Urinary bladder (tissue), 3 donors: ENCODE measurements at regions not wholly inside any gene's neighbourhood (a gene's known extent, or its start where the extent isn't known, plus 50 kb on each side); places are given as distances from the start of the nearest gene placed in this dataset.
"Not testable (repeated sequence)": the region's sequence is repeated elsewhere in the genome, so short reads cannot be mapped to it uniquely, and the experiment has no call there.

ENCODE experiments used
- DNase-seq: peaks from one replicate; pipeline ENCODE4 v3.0.0-alpha.2; 2015; ENCODE audit errors: extremely low spot score
- H3K27ac ChIP-seq: one replicate; pipeline ENCODE4 v1.5.1; 2013; ENCODE audit warnings: low read depth, mild to moderate bottlenecking, moderate library complexity
- H3K36me3 ChIP-seq: one replicate; pipeline ENCODE4 v1.6.1; 2013; ENCODE audit warnings: mild to moderate bottlenecking, moderate library complexity; ENCODE audit not compliant: insufficient read depth
- H3K4me1 ChIP-seq: one replicate; pipeline ENCODE4 v1.6.1; 2013; ENCODE audit warnings: mild to moderate bottlenecking, moderate library complexity; ENCODE audit not compliant: insufficient read depth
- H3K4me3 ChIP-seq: one replicate; pipeline ENCODE4 v1.5.1; 2013; ENCODE audit warnings: low read depth, low read length
- WGBS: extraction: QIAGEN DNeasy Blood & Tissue Kit; methylation state at CpG from one replicate; pipeline ENCODE4 v1.1.7; 2013; 5-methylcytosine and 5-hydroxymethylcytosine counted together
- donor health status: healthy with polysubstance abuse.
- donor health status: healthy.

DNA sequence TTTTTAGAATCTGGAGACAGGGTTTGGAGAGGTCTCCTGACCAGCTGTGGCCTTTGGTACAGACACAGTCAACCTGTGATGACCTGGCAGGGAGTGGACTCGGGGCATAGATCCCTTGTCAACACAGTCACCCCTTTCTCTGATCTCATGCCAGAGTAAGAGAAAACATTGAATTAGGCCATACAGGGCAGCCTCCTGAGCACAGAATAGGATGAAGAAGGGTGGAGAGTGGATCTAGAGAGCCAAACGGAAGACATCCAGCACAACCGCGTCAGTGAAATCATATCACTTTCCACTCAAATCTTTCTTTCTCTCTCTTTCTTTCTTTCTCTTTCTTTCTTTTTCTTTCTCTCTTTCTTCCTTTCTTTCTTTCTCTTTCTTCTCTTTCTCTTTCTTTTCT is 145.9 kb upstream of the TBX3 start:
- H3K27ac ChIP-seq: no peak overlapping the region
- no peak overlapping the region for H3K4me3 ChIP-seq
- DNase-seq: no peak
- no peaks in the 10 kb centered on the region for H3K4me1 ChIP-seq
- no peaks in the 10 kb centered on the region for H3K36me3 ChIP-seq
- WGBS: 90% methylated on average over 4 of the region's 4 CpGs

GRCh38 chr12:114829244-114829643 is 145.3 kb upstream of the TBX3 start:
- not testable (repeated sequence) for DNase-seq, H3K4me3 ChIP-seq, H3K36me3 ChIP-seq, H3K4me1 ChIP-seq, H3K27ac ChIP-seq

DNA sequence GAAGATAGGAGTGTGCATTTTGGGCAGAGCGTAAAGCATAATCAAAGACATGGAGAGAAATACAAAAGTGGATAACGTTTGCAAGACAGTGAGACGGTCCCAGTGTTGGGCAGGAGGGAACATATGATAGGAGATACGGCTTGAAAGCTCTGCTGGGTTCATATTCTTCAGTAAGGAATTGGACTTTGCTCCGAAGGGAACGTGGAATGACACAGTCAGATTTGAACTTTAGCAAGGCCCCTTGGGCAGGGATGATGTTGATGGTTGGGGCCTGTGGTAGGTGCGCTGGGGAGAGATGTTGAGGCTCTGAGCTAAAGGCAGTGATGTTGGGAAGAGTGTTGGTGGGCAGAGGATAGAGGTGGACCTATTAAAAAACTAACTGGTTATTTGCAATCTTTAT is 143.5 kb upstream of the TBX3 start:
- H3K4me1 ChIP-seq: no peaks in the 10 kb centered on the region
- H3K36me3 ChIP-seq: no peaks in the 10 kb centered on the region
- H3K4me3 ChIP-seq: no peak overlapping the region
- WGBS: 97% methylated on average over 7 of the region's 7 CpGs
- no peak for DNase-seq
- H3K27ac ChIP-seq: no peak overlapping the region

DNA sequence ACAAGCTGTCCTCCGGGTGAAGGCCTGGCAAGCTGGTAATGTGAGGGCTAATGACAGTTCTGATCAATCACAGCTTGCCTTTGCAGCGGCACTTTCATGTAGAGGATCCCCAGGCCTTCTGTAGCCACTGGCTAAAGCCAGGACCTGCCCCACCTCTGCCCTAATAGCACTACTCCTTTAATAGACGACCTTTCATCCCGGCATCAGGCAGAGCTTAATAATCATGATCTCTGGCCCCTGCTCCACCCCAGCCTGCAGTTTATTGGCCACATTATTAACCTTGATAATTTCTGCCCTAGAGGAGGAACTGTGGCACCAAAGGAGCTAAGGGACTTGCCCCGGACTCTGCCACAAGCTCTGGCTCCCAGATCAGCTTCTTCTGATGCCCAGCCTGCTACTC is 142.3 kb upstream of the TBX3 start:
- no peak for DNase-seq
- Histone ChIP-seq H3K36me3 (no peaks in the 10 kb centered on the region), H3K4me1 (no peaks in the 10 kb centered on the region), H3K27ac (no peak overlapping the region), H3K4me3 (no peak overlapping the region)
- WGBS: 73% methylated on average over 5 of the region's 5 CpGs

GRCh38 chr12:114823724-114824123 is 139.7 kb upstream of the TBX3 start:
- Histone ChIP-seq H3K36me3 (no peaks in the 10 kb centered on the region), H3K4me1 (no peaks in the 10 kb centered on the region), H3K27ac (no peak overlapping the region), H3K4me3 (no peak overlapping the region)
- 65% methylated on average over 8 of the region's 8 CpGs for WGBS
- DNase-seq: no peak

DNA sequence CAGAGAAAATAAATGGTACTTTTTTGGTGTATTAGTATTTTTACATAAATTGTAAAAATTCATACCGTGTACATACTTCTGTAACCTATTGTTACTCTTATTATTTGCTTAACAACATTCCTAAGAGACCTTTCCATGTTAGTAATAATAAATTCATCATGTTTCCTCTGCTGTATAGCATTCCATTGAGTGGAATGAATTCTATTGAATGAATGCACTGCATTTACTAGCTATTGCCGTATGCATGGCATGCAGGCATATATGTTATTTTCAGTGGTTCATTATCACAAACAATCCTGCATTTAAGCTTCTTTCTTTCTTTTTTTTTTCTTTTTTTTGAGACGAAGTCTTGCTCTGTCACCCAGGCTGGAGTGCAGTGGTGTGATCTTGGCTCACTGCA is 137.6 kb upstream of the TBX3 start:
- WGBS: 84% methylated on average over 3 of the region's 3 CpGs
- Histone ChIP-seq H3K27ac (no peak overlapping the region), H3K4me3 (no peak overlapping the region), H3K4me1 (no peaks in the 10 kb centered on the region), H3K36me3 (no peaks in the 10 kb centered on the region)
- no peak for DNase-seq

DNA sequence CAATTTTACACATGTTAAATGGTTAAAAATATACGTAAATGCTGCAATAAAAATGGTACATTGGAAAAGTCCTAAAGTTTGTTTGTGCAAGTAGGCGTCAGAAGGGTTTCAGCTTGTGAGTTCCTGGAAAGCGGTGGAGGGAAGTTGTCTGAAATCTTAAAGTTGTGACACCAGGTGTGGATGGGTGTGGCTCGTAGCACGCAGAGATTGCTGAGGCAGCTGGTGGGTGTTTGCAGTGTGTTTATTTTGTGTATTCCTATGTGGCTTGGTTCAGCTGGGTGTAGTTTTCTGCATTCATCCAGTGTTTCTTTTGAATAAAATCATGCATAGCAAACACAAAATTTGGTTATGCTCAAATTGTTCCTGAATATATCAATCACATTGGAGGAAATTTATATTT is 136.8 kb upstream of the TBX3 start:
- H3K4me3 ChIP-seq: no peak overlapping the region
- DNase-seq: no peak
- WGBS: 58% methylated on average over 5 of the region's 5 CpGs

GRCh38 chr12:114817571-114818425 is 133.8 kb upstream of the TBX3 start:
- Histone ChIP-seq H3K27ac (no peak overlapping the region), H3K4me3 (no peak overlapping the region), H3K4me1 (no peaks in the 10 kb centered on the region), H3K36me3 (no peaks in the 10 kb centered on the region)
- WGBS: 81% methylated on average over 28 of the region's 28 CpGs
- no peak for DNase-seq

More for the DNA sequence above, 136.8 kb upstream of the TBX3 start:
- H3K36me3 ChIP-seq: no peaks in the 10 kb centered on the region
- no peak overlapping the region for H3K27ac ChIP-seq
- no peaks in the 10 kb centered on the region for H3K4me1 ChIP-seq

- no peak for DNase-seq
- no peak overlapping the region for H3K4me3 ChIP-seq
- 90% methylated on average over 10 of the region's 10 CpGs for WGBS
- H3K36me3 ChIP-seq: no peaks in the 10 kb centered on the region
- no peak overlapping the region for H3K27ac ChIP-seq
- H3K4me1 ChIP-seq: no peaks in the 10 kb centered on the region
These were observed 131.2 kb upstream of the TBX3 start for GRCh38 chr12:114815026-114815795.

DNA sequence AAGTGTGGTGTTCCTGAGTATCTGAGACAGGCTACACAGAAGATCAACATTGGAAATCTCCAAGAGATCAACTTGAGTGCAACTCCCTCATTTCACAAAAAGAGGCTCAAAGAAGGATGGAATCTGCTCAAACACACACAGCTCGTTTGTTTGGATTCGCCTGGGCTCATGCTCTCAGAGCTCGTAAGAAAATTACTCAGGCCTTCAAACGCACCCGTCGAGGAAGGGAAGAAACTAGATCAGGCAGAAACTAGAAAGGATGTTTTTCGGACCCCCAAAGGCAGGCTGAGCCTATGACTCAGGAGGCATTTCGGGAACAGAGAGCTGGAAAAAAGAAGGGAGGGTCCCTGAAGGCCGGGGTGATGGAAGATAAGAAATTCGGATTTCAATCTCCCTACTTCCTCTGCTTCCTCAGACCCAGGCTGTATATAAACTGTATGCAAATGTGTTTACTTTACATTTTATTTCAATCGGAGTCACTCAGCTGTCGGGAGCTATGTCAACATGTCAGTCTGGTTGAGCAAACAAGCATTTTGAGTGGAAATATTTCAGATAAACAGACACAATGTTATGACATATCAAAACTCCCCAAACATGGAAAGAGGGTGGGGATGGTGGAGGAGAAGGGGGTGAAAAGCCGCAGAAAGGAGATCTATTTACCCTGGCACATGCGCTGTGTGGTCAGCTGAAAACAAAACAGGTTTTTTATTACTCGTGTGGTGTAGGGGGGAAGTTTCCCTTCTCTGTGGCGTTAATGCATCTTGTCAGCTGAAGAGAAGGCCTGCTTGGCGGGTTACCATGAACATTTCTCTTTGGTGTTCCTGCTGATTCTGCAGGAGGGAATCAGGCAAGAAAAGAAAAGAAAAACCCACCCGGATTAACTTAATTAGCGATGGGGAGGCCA is 129.1 kb upstream of the TBX3 start:
- Histone ChIP-seq H3K4me1 (no peaks in the 10 kb centered on the region), H3K27ac (peak overlapping the region; percentile 31), H3K36me3 (no peaks in the 10 kb centered on the region), H3K4me3 (peak overlapping the region; percentile 13)
- DNase-seq: peak; percentile 84
- 40% methylated on average over 19 of the region's 19 CpGs for WGBS

DNA sequence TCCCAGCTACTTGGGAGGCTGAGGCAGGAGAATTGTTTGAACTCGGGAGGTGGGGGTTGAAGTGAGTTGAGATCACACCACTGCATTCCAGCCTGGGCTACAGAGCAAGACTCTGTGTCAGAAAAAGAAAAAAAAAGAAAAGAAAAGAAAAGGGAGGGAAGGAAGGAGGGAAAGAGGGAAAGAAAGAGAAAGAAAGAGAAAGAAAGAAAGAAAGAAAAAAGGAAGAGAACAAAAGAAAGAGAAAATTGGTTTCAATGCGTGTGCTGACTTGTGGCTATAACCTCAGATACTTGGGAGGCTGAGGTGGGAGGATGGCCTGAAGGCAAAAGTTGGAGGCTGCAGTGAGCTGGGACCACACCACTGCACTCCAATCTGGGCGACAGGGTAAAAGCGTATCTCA is 128.4 kb upstream of the TBX3 start:
- Histone ChIP-seq H3K4me3 (no peak overlapping the region), H3K4me1 (no peaks in the 10 kb centered on the region), H3K27ac (no peak overlapping the region), H3K36me3 (no peaks in the 10 kb centered on the region)
- 76% methylated on average over 4 of the region's 4 CpGs for WGBS
- DNase-seq: no peak

GRCh38 chr12:114809097-114809496 is 125.1 kb upstream of the TBX3 start:
- Histone ChIP-seq H3K4me3 (no peak overlapping the region), H3K4me1 (no peaks in the 10 kb centered on the region), H3K27ac (no peak overlapping the region), H3K36me3 (no peaks in the 10 kb centered on the region)
- DNase-seq: no peak
- WGBS: 76% methylated on average over 5 of the region's 5 CpGs

DNA sequence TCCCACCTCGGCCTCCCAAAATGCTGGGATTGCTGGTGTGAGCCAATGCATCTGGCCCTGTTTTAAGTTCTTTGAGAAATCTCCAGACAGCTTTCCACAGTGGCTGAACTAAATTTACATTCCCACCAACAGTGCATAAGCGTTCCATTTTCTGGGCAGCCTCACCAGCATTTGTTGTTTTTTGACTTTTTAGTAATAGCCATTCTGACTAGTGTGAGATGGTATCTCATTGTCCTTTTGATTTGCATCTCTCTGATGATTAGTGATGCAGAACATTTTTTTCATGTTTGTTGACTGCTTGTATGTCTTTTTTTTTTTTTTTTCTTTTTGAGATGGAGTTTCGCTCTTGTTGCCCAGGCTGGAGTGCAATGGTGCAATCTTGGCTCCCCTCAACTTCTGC is 117.4 kb upstream of the TBX3 start:
- not testable (repeated sequence) for H3K27ac ChIP-seq, H3K4me1 ChIP-seq, H3K4me3 ChIP-seq, DNase-seq, H3K36me3 ChIP-seq
- 82% methylated on average over 3 of the region's 3 CpGs for WGBS
